ENCODE measurements at regions not wholly inside any gene's neighbourhood (a gene's known extent, or its start where the extent isn't known, plus 50 kb on each side); places are given as distances from the start of the nearest gene placed in this dataset.
"Not testable (repeated sequence)": the region's sequence is repeated elsewhere in the genome, so short reads cannot be mapped to it uniquely, and the experiment has no call there.

DNA sequence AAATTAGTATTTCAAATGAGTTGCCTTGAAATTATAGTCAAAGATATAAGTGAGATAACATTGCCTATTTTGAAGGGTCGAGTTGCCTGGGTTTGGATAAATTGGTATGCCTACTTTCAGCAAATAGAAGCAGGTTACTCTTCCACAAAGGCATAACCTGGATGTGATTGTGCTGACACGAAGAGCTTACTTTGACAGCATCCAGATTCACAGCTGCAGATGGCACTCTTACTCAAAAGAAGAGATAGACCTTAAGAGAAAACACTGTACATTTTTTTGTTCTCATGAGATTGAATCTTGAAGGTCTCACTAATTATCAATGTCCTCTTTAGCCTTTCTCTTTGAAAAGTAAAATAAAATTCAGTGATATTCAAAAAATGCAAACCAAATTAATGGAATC, 1338.7 kb downstream of the REEP3 start:
- H3K27me3 ChIP-seq (ENCODE audit: insufficient read depth, insufficient read length): no peaks in the 10 kb centered on the region
- TF ChIP-seq YY1 (IDR thresholded peaks at IDR 0.05; ENCODE audit: insufficient read depth, insufficient read length) (no peak), ZNF274 (IDR thresholded peaks at IDR 0.05; ENCODE audit: low read depth, low read length) (no peak)
- H3K36me3 ChIP-seq (ENCODE audit: insufficient read depth, insufficient read length, low read length): no peaks in the 10 kb centered on the region
- no peak overlapping the region for H3K9ac ChIP-seq (ENCODE audit: insufficient read length, low read depth)
- no peak for DNase-seq (ENCODE audit: low read depth, low spot score)
- no peak overlapping the region for H3K4me3 ChIP-seq (ENCODE audit: insufficient read length, low read depth)
- H3K9me3 ChIP-seq (ENCODE audit: insufficient read depth, low read length): no peaks in the 10 kb centered on the region
- no peaks in the 10 kb centered on the region for H3K4me1 ChIP-seq (ENCODE audit: insufficient read depth, insufficient read length)

DNA sequence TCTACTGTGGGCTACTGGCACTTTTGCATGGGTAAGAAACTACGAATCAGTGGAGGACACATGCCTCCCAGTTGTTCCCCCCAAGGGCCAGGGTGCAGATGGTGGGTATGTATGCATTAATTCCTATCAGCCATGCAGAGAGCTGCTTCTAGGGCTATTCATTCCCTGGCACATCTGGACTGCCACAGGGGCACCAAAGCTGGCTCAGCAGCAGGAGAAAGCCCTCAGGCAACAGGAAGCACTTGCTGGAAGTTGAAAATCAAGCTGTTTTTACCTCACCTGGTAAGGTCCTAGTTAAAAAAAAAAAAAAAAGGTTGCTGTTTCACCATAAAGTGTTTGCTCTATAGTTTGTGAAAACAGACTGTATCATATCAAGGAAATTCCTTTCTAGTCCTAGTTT, 1342.6 kb downstream of the REEP3 start:
- Histone ChIP-seq H3K27me3 (ENCODE audit: insufficient read depth, insufficient read length) (no peaks in the 10 kb centered on the region), H3K4me1 (ENCODE audit: insufficient read depth, insufficient read length) (no peaks in the 10 kb centered on the region), H3K4me3 (ENCODE audit: insufficient read length, low read depth) (no peak overlapping the region), H3K9me3 (ENCODE audit: insufficient read depth, low read length) (no peaks in the 10 kb centered on the region), H3K9ac (ENCODE audit: insufficient read length, low read depth) (no peak overlapping the region), H3K36me3 (ENCODE audit: insufficient read depth, insufficient read length, low read length) (no peaks in the 10 kb centered on the region)
- no peak for TF ChIP-seq SUZ12 (IDR thresholded peaks at IDR 0.05; ENCODE audit: extremely low read depth, insufficient read depth, insufficient read length)
- TF ChIP-seq ZNF274 (IDR thresholded peaks at IDR 0.05; ENCODE audit: low read depth, low read length): no peak
- no peak for TF ChIP-seq YY1 (IDR thresholded peaks at IDR 0.05; ENCODE audit: insufficient read depth, insufficient read length)
- DNase-seq (ENCODE audit: low read depth, low spot score): no peak

DNA sequence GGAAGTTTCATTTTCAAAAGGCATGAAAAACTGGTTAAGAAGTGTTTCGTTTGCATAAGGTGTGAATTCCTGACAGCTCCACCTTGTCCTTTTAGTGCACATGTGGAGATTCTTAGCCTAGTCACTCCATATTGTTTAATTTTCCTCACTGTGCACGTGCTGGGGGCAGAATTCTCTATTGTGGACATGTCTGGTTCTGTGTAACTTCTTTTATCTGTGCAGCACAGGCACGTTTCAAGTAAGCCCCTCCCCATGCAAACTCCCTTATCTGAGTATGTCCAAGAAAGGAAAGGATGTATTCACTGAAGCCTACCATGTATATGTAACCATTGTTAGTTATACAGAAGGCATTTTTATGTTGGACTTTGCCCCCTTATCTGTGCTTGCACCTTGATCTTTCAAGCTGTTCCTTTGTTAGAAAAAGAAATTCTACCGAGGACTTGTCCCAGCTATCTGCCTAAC, 1346.3 kb downstream of the REEP3 start:
- Histone ChIP-seq H3K4me1 (ENCODE audit: insufficient read depth, insufficient read length) (no peaks in the 10 kb centered on the region), H3K9me3 (ENCODE audit: insufficient read depth, low read length) (no peaks in the 10 kb centered on the region), H3K27me3 (ENCODE audit: insufficient read depth, insufficient read length) (no peaks in the 10 kb centered on the region), H3K36me3 (ENCODE audit: insufficient read depth, insufficient read length, low read length) (no peaks in the 10 kb centered on the region), H3K4me3 (ENCODE audit: insufficient read length, low read depth) (no peak overlapping the region), H3K9ac (ENCODE audit: insufficient read length, low read depth) (no peak overlapping the region)
- no peak for DNase-seq (ENCODE audit: low read depth, low spot score)
- TF ChIP-seq YY1 (IDR thresholded peaks at IDR 0.05; ENCODE audit: insufficient read depth, insufficient read length) (no peak), ZNF274 (IDR thresholded peaks at IDR 0.05; ENCODE audit: low read depth, low read length) (no peak), SUZ12 (IDR thresholded peaks at IDR 0.05; ENCODE audit: extremely low read depth, insufficient read depth, insufficient read length) (no peak)

DNA sequence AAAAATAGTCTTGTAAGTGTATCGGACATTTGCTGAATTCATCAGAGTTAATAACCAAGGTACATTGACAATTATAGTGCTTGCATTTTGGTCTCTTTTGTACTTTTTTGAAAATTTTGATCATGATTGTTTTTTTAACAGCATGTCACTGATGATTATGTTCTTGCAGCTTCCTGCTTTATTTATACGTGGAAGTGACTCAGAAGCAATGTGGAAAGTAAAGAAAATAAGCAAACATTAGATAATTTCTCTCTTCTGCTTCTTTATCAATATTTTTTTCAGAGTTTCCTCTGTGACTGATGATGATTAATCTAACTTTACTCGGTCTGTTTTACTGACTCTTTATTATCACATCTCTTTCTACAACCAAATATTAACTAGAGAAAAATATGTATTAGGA, 1351.9 kb downstream of the REEP3 start:
- no peaks in the 10 kb centered on the region for H3K36me3 ChIP-seq (ENCODE audit: insufficient read depth, insufficient read length, low read length)
- TF ChIP-seq SUZ12 (IDR thresholded peaks at IDR 0.05; ENCODE audit: extremely low read depth, insufficient read depth, insufficient read length) (no peak), ZNF274 (IDR thresholded peaks at IDR 0.05; ENCODE audit: low read depth, low read length) (no peak), YY1 (IDR thresholded peaks at IDR 0.05; ENCODE audit: insufficient read depth, insufficient read length) (no peak)

DNA sequence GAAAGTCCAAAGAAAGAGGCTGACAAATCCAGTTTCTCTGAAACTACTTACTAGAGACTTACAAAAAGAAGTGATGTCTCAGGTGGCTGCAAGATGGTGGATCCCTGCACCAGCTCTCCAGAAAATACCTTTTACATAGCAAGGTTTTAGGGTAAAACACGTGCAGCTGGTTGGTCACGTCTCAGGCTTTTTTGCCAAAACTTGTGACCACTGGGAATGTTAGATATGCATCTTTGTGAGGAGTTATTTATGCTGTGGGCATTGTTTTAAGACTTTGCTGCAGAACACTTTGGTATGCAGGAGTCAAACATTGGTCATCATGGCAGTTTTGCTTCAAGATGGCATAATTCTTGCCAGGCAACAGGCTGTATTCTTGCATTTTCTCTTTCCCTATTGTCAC, 1352.8 kb downstream of the REEP3 start:
- no peak for DNase-seq (ENCODE audit: low read depth, low spot score)
- Histone ChIP-seq H3K9me3 (ENCODE audit: insufficient read depth, low read length) (no peaks in the 10 kb centered on the region), H3K36me3 (ENCODE audit: insufficient read depth, insufficient read length, low read length) (no peaks in the 10 kb centered on the region), H3K4me1 (ENCODE audit: insufficient read depth, insufficient read length) (no peaks in the 10 kb centered on the region), H3K4me3 (ENCODE audit: insufficient read length, low read depth) (no peak overlapping the region), H3K27me3 (ENCODE audit: insufficient read depth, insufficient read length) (no peaks in the 10 kb centered on the region), H3K9ac (ENCODE audit: insufficient read length, low read depth) (no peak overlapping the region)
- TF ChIP-seq YY1 (IDR thresholded peaks at IDR 0.05; ENCODE audit: insufficient read depth, insufficient read length): no peak
- TF ChIP-seq SUZ12 (IDR thresholded peaks at IDR 0.05; ENCODE audit: extremely low read depth, insufficient read depth, insufficient read length): no peak
- TF ChIP-seq ZNF274 (IDR thresholded peaks at IDR 0.05; ENCODE audit: low read depth, low read length): no peak

More for the DNA sequence above, 1351.9 kb downstream of the REEP3 start:
- Histone ChIP-seq H3K9ac (ENCODE audit: insufficient read length, low read depth) (no peak overlapping the region), H3K4me1 (ENCODE audit: insufficient read depth, insufficient read length) (no peaks in the 10 kb centered on the region), H3K4me3 (ENCODE audit: insufficient read length, low read depth) (no peak overlapping the region), H3K9me3 (ENCODE audit: insufficient read depth, low read length) (no peaks in the 10 kb centered on the region), H3K27me3 (ENCODE audit: insufficient read depth, insufficient read length) (no peaks in the 10 kb centered on the region)
- DNase-seq (ENCODE audit: low read depth, low spot score): no peak

DNA sequence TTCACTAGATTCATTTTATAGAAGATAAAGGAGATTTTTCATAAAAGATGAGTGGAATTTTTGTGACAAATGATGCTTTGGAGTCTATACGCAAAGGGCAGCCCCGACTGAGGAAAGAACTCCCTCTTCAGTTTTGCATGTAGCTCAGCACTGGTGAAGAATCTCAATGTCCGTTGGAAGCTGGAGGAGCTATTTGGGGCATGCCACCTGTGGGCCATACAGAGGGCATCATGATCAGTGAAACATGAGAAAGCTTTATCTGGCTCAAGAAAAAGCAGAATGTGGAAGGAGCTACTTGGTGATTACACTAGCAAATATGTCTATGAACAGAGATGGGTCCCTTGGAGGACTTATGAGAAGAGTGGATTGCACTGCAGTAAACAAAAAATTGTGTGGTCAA, 1359.3 kb downstream of the REEP3 start:
- H3K36me3 ChIP-seq (ENCODE audit: insufficient read depth, insufficient read length, low read length): no peaks in the 10 kb centered on the region
- no peak overlapping the region for H3K9ac ChIP-seq (ENCODE audit: insufficient read length, low read depth)
- H3K4me3 ChIP-seq (ENCODE audit: insufficient read length, low read depth): no peak overlapping the region
- H3K9me3 ChIP-seq (ENCODE audit: insufficient read depth, low read length): no peaks in the 10 kb centered on the region
- no peak for DNase-seq (ENCODE audit: low read depth, low spot score)
- H3K27me3 ChIP-seq (ENCODE audit: insufficient read depth, insufficient read length): no peaks in the 10 kb centered on the region
- TF ChIP-seq SUZ12 (IDR thresholded peaks at IDR 0.05; ENCODE audit: extremely low read depth, insufficient read depth, insufficient read length) (no peak), YY1 (IDR thresholded peaks at IDR 0.05; ENCODE audit: insufficient read depth, insufficient read length) (no peak), ZNF274 (IDR thresholded peaks at IDR 0.05; ENCODE audit: low read depth, low read length) (no peak)
- H3K4me1 ChIP-seq (ENCODE audit: insufficient read depth, insufficient read length): no peaks in the 10 kb centered on the region

DNA sequence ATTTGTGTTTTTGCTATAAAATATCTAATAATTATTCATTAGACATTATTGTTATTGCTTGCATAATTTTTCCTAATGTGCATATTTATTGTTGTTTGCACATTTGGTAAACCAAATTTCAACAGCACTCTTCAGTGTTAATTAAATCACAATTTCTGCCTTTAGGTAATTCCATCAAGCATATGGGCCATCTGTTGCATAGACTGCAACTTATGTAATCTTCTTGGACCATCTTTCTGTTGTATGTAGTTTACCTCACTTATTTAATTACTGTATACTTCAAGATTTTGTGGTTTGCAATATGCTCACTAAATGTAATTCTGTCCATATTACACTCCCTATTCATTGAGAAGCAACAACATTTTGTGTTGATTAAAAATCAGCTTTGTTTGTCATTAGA, 1360.1 kb downstream of the REEP3 start:
- no peaks in the 10 kb centered on the region for H3K36me3 ChIP-seq (ENCODE audit: insufficient read depth, insufficient read length, low read length)
- DNase-seq (ENCODE audit: low read depth, low spot score): no peak
- no peaks in the 10 kb centered on the region for H3K27me3 ChIP-seq (ENCODE audit: insufficient read depth, insufficient read length)
- H3K9ac ChIP-seq (ENCODE audit: insufficient read length, low read depth): no peak overlapping the region
- H3K4me1 ChIP-seq (ENCODE audit: insufficient read depth, insufficient read length): no peaks in the 10 kb centered on the region
- H3K9me3 ChIP-seq (ENCODE audit: insufficient read depth, low read length): no peaks in the 10 kb centered on the region
- H3K4me3 ChIP-seq (ENCODE audit: insufficient read length, low read depth): no peak overlapping the region
- TF ChIP-seq SUZ12 (IDR thresholded peaks at IDR 0.05; ENCODE audit: extremely low read depth, insufficient read depth, insufficient read length): no peak
- TF ChIP-seq YY1 (IDR thresholded peaks at IDR 0.05; ENCODE audit: insufficient read depth, insufficient read length): no peak
- TF ChIP-seq ZNF274 (IDR thresholded peaks at IDR 0.05; ENCODE audit: low read depth, low read length): no peak

DNA sequence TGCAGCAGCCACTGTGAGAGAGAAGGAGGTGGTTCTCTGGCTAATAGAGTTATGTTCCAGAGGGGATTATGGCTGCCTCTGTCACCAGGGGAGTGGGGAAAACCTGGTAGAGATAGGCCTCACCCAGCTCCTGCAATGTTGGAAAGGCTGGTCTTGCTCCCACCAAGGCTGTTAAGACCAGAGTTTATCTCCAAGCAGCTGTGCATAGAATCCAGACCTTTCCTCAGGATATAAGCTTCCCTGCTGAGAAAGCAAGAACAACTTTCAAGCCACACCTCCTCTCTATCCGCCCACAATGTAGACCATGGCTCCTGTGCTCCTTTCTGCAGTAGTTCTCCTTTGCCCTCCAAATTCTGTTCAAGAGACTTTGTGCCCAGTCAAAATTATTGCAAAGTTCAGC, 1375.4 kb downstream of the REEP3 start:
- Histone ChIP-seq H3K9ac (ENCODE audit: insufficient read length, low read depth) (no peak overlapping the region), H3K27me3 (ENCODE audit: insufficient read depth, insufficient read length) (no peaks in the 10 kb centered on the region), H3K9me3 (ENCODE audit: insufficient read depth, low read length) (no peaks in the 10 kb centered on the region), H3K4me3 (ENCODE audit: insufficient read length, low read depth) (no peak overlapping the region), H3K4me1 (ENCODE audit: insufficient read depth, insufficient read length) (no peaks in the 10 kb centered on the region), H3K36me3 (ENCODE audit: insufficient read depth, insufficient read length, low read length) (no peaks in the 10 kb centered on the region)
- no peak for DNase-seq (ENCODE audit: low read depth, low spot score)
- no peak for TF ChIP-seq SUZ12 (IDR thresholded peaks at IDR 0.05; ENCODE audit: extremely low read depth, insufficient read depth, insufficient read length)
- no peak for TF ChIP-seq YY1 (IDR thresholded peaks at IDR 0.05; ENCODE audit: insufficient read depth, insufficient read length)
- no peak for TF ChIP-seq ZNF274 (IDR thresholded peaks at IDR 0.05; ENCODE audit: low read depth, low read length)

DNA sequence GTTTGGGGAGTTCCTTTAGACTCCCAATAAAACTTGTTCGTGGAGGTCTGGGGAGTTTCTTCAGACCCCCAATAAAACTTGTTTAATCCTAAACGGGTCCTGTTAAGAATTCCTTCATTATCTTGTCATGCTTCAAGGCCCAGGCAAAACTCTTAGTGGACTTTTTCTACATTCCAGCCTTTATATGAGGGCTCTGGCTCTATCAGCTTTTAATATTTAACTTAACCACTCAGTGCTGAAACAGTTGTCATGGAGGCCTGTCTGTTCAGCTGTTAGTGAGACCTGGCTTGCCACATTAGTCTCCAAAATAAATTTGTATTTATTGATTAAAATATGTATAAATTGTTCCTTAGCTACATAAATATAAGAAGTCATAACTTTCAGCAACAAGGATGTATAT, 1385.1 kb downstream of the REEP3 start:
- H3K36me3 ChIP-seq (ENCODE audit: insufficient read depth, insufficient read length, low read length); H3K4me1 ChIP-seq (ENCODE audit: insufficient read depth, insufficient read length); H3K9ac ChIP-seq (ENCODE audit: insufficient read length, low read depth); H3K27me3 ChIP-seq (ENCODE audit: insufficient read depth, insufficient read length); H3K4me3 ChIP-seq (ENCODE audit: insufficient read length, low read depth); H3K9me3 ChIP-seq (ENCODE audit: insufficient read depth, low read length); DNase-seq (ENCODE audit: low read depth, low spot score): not testable (repeated sequence)

DNA sequence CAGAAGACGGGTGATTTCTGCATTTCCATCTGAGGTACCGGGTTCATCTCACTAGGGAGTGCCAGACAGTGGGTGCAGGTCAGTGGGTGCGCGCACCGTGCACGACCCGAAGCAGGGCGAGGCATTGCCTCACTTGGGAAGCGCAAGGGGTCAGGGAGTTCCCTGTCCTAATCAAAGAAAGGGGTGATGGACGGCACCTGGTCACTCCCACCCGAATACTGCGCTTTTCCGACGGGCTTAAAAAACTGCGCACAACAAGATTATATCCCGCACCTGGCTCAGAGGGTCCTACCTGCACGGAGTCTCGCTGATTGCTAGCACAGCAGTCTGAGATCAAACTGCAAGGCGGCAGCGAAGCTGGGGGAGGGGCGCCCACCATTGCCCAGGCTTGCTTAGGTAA, 1403.1 kb downstream of the REEP3 start:
- not testable (repeated sequence) for H3K9ac ChIP-seq (ENCODE audit: insufficient read length, low read depth); H3K36me3 ChIP-seq (ENCODE audit: insufficient read depth, insufficient read length, low read length); DNase-seq (ENCODE audit: low read depth, low spot score); H3K9me3 ChIP-seq (ENCODE audit: insufficient read depth, low read length); H3K4me1 ChIP-seq (ENCODE audit: insufficient read depth, insufficient read length); H3K27me3 ChIP-seq (ENCODE audit: insufficient read depth, insufficient read length)
- H3K4me3 ChIP-seq (ENCODE audit: insufficient read length, low read depth): peak overlapping the region; percentile 34

Measured in NT2/D1 (cell line).